NCI-H2171 treated with DMSO at 0.1 percent for 48 hours (cell line): ENCODE measurements at regions not wholly inside any gene's neighbourhood (a gene's known extent, or its start where the extent isn't known, plus 50 kb on each side); places are given as distances from the start of the nearest gene placed in this dataset.
"Not testable (repeated sequence)": the region's sequence is repeated elsewhere in the genome, so short reads cannot be mapped to it uniquely, and the experiment has no call there.

Experiments
- DNase-seq: peaks from one replicate; lab custom pipeline; 2025; lab: John Stamatoyannopoulos, UW

DNA sequence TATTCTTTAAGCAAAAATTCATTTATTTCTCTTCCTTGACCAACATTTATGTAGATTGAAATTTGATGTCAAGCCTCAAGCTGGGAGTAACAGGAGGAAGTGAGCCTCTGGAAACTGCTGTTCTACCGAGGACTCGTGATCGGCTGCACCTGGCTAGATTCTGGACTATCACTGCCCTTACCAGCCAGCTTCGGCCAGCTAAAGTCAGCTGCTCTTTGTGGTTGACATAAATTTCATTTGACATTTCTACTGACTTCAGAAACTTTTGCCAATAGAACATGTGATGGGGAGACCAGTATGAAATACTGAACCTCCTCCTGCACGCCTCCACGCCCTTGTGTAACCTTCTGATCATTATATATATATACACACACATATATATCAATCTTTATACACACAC, 74.2 kb upstream of the RGPD5 start:
- DNase-seq: no peak

DNA sequence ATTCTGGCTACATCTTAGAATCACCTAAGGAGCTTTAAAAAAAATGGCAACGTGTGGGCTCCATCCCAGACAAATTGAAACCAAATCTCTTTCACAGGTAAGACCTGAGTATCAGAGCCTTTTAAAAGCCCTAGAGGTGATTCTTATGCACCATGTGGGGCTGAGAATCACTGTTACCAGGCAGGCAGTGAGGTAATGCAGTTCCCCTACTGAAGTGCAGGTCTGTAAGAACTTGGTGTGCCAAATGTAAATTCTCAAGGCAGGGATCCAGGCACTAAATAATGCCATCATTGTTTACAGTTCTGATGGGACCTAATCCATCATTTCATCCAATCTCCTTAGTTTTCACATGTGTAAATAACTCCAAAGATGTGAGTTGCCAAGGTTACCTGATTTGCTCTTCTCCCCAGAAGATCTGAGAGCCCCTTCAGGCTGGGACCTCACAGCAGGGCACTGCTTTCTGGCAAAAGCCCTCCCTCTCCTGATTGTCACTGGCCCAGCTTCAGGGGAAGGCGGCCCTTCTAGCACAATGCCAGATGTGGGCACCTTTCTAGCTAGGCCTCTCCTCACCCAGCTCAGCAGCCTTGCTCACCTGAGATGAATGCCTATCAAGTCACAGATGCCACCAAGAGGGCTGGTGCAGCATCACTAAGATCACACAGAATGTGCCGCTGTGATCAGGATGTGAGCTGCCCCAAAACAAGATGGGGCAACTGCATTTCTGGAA, 73.6 kb upstream of the RGPD5 start:
- no peak for DNase-seq

DNA sequence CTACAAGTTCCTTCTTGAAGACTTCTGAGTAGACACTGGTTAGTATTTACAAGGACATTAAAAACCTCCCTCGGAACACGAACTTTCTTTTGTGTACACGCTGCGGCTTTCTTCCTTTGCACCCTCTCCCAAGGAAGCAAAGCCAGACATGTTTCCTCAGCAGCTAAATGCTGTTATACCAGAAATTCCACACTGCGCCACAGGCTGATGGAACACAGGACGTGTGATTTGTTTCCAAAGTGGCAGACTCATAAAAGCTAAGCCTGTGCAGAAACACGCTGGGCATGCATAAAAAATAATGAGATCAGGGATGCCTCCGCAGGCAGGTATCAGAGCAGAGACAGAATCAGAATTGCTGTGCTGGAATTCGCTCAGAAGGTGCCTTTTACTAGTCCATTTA, 73.0 kb upstream of the RGPD5 start:
- DNase-seq: no peak

DNA sequence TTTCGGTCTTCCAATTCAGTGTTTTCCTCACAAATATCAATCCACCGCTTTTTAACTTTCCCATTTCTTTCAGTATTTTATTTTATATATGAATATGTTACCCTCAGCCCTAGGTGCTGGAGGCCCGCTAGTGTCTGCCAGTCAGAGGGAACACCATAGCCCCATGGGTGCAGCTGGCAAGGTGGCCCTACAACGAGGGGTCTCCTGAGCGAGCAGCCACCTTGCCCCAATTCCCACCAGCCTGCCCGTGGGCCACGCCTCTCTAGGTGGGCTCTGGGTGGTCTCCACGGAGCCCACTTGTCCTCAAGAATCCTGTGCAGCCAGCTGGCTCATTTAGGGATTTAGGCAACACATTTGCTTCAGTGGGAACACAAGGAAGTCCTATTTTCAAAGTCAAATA, 72.5 kb upstream of the RGPD5 start:
- no peak for DNase-seq

DNA sequence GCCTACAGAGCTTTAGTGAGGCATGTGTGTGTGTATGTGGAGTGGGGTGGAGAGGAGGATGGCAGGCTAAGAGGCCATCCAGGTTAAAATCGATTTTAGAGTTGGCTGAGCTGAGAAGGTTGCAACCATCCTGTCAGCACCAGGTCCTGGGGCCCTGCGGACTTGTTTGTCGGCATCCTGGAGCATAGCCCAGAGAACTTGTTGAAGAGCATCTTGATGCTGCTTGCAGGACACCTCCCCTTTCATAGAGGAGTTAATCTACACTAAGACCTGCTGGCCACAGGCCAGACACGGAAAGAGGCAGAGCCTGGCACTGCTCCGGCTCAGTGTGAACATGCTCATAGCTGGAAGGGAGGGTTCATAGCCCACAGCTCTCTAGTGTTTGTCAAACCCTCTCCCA, 72.1 kb upstream of the RGPD5 start:
- DNase-seq: no peak

DNA sequence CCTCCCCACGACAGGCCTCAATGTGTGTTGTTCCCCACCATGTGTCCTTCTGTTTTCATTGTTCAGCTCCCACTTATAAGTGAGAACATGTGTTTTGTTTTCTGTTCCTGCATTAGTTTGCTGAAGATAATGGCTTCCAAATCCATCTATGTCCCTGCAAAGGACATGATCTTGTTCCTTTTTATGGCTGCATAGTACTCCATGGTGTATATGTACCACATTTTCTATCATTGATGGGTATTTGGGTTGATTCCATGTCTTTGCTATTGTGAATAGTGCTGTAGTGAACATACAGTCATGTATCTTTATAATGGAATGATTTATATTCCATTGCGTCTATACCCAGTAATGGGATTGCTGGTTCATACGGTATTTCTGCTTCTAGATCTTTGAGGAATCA, 71.5 kb upstream of the RGPD5 start:
- DNase-seq: not testable (repeated sequence)

DNA sequence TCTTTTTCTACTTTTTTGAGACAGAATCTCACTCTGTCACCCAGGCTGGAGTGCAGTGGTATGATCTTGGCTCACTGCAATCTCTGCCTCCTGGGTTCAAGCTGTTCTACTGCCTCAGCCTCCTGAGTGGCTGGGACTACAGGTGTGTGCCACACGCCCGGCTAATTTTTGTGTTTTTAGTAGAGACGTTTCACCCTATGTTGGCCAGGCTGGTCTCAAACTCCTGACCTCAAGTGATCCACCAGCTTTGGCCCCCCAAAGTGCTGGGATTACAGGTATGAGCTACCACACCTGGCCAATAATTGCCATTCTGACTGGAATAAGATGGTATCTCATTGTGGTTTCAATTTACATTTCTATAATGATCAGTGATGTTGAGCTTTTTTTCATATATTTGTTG, 71.0 kb upstream of the RGPD5 start:
- not testable (repeated sequence) for DNase-seq

DNA sequence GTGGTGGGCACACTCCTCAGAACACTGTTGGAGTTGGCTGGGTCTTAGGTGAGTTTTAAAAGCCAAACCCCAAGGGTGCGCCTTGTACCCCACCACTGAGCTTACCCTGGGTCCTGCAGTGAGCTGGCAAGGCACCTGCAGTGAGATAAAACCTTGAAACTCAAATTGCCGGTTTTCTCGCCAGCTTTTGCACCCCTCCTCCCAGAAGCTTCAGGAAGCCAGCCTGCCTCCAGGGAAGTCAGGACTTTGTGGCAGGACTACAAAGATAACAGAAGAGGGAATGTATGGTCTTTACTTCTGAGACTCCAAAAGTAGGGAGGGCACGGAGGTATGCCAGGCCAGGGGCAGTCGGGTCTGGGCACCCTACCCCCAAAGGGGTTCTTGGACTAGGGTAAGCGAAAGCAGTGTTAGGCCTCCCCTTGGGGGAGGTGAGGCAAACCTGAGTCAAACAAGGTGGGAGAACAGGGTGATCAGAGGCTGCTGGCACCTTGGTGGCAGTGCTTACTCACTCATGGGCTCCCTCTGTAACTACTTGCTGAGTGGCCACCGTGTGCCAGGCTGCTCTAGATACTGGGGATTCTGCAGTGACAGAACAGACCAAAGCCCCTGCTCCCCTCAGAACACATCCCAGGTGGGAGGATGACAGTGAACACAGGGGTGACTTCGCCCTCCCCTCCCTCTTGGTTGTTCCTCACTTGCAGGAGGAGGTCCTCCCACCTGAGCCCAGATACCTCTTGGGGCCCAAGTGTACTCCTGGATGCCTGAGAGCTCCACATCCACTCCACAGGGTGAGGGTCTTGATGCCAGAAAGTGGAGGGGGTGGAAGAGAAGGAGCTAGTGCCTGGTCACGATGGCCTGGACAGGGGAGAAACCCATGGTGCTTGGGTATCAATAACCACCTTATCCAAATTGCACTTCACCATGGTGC, 69.3 kb upstream of the RGPD5 start:
- no peak for DNase-seq

DNA sequence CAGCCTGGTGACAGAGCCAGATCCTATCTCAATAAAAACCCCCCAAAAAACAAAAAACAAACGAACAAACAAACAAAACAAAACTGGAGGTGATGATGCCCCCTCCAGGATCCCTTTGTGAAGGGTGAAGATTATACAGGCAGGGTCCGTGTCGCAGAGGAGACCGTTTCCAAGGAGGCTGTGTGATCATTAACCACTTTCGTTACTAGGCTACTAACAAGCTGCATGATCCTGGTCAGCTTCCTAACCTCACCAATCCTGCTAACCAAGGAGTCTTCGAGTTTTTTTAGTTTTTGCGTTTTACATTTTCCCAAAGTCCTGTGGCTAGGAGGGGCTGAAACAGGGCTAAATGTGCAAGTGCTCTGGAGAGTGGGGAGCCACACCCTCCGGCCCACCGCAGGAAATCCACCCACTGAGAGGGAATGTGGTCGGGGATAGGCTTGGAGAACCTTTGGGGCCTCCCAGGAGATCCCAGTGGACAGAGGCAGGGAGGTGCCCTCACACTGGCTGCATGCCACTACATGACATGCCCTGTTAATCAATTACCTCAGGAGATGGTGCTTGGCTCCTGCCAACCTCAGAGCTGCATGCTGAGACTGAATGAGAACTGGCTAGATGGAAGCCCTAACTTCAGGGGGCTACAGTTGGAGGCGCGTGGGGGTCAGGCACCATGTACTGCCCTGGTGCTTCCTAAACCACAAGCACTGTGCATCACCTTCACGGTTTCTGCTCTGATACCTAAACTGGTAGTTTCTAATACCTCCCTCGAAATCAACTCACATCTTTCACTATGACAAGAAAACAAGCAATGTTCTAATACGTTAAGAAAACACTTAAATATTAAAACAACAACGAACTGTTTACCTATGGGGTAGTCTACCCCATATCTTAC, 67.5 kb upstream of the RGPD5 start:
- DNase-seq: no peak

DNA sequence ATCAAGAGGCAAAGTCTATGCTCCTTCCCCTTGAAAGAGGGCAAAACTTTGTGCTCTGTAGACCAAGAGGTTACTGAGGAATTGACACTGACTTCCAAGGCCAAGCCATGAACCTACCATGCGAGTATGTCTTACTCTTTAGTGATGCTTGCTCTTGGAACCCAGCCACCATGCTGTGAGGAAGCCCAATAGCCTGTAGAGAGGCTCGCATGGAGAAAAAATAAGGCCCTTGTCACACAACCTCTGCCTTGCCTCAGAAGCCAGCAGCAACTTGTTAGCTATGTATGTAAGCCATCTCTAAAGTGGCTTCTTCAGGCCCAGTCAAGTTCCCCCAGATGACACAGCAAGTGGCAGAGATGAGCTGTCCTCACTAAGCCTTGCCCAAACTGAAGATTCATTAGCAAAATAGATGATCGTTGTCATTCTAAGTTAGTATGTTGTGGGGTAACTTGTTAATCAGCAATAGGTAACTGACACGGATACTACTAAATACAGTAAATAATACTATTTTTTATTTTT, 66.1 kb upstream of the RGPD5 start:
- DNase-seq: no peak

DNA sequence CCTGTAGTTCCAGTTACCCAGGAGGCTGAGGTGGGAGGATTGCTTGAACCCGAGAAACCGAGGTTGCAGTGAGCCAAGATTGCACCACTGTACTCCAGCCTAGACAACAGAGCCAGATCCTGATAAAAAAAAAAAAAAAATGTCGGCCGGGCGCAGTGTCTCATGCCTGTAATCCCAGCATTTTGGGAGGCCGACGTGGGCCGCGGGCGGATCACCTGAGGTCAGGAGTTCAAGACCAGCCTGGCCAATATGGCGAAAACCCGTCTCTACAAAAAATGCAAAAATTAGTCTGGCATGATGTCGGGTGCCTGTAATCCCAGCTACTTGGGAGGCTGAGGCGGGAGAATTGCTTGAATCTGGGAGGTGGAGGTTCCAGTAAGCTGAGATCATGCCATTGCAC, 60.4 kb upstream of the RGPD5 start:
- DNase-seq: not testable (repeated sequence)

DNA sequence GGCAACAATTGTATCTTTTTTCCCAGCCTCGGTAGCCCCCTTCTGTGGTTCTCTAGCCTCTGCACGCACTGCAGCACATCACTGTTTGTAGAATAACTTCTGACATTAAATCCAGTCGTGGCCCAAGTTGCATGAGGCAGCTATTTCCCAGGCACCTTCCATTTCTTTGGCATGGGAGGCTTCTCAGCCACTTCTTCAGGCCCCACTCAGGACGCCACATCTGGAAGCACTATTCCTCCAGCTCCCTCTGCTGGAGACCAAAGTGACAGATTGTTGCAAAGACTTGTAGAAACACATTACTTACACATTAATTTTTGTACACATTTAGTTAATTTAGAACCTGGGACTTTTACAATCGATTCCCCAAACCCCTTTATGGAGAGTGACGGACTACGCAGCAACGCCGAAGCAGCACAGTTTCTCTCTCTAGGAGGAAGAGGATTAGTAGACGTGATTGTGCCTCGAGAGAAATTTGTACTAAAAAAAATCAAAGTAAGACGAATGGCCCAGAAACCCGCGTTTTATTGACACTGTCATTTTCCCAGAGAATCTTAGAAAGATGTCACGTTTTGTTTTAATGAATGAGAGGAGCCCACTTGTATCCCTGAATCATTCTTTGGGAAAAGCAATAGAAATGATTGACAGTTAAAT, 57.8 kb upstream of the RGPD5 start:
- peak; percentile 42 for DNase-seq
